ENCODE measurements at regions not wholly inside any gene's neighbourhood (a gene's known extent, or its start where the extent isn't known, plus 50 kb on each side); places are given as distances from the start of the nearest gene placed in this dataset.

DNA sequence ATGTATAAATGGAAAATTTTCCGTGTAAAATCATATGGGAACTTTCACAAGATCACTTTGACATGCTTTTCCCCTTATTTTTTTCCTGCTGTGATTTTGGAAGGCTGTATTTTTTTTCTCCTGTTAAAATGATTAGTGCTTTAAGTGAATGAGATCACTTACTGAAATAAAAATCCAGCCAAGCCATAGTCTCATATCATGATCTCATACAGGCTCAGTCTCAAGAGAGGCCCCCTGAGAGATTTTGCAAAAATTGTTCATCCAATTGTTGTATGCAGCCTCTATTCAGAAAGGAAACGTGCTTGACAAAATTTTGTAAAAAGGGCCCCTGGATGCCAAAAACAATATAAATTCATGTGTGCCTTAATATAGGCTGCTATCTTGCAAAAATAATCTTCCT is 528.2 kb downstream of the HDGFL1 start:
- no peak for TF ChIP-seq ZFX (IDR thresholded peaks at IDR 0.05)
- TF ChIP-seq, protein P1, sequence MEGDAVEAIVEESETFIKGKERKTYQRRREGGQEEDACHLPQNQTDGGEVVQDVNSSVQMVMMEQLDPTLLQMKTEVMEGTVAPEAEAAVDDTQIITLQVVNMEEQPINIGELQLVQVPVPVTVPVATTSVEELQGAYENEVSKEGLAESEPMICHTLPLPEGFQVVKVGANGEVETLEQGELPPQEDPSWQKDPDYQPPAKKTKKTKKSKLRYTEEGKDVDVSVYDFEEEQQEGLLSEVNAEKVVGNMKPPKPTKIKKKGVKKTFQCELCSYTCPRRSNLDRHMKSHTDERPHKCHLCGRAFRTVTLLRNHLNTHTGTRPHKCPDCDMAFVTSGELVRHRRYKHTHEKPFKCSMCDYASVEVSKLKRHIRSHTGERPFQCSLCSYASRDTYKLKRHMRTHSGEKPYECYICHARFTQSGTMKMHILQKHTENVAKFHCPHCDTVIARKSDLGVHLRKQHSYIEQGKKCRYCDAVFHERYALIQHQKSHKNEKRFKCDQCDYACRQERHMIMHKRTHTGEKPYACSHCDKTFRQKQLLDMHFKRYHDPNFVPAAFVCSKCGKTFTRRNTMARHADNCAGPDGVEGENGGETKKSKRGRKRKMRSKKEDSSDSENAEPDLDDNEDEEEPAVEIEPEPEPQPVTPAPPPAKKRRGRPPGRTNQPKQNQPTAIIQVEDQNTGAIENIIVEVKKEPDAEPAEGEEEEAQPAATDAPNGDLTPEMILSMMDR (conservative IDR thresholded peaks at IDR 0.05), result no peak
